HG03457 (cell line): ENCODE measurements at regions not wholly inside any gene's neighbourhood (a gene's known extent, or its start where the extent isn't known, plus 50 kb on each side); places are given as distances from the start of the nearest gene placed in this dataset.
A peak's percentile ranks its signal among the peaks of the same experiment; 100 is the strongest.

Experiments used
- ATAC-seq: cut with Tn5 transposase; IDR thresholded peaks from one replicate; pipeline ENCODE4 v1.9.1; 2021; ENCODE audit warnings: moderate number of reproducible peaks; ENCODE audit not compliant: unreplicated experiment

DNA sequence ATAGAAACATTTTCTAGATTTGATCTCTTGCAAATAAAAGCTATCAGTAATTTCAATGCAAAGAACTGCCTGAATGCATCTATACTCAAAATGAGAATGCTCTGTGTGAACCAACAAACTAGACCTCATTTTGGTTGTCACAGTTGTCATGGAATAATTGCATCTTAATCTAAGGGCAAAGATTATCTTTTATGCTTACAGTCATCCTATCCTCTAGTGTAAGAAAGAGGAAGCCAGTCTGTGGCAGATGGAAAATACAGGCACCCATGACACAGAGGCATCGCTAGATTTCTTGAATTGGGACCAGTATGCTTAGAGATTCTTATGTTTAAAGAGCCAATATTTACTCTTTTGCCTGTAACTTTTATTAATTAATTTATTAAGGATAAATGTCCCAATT, 95.0 kb downstream of the MACIR start:
- no peak for ATAC-seq

DNA sequence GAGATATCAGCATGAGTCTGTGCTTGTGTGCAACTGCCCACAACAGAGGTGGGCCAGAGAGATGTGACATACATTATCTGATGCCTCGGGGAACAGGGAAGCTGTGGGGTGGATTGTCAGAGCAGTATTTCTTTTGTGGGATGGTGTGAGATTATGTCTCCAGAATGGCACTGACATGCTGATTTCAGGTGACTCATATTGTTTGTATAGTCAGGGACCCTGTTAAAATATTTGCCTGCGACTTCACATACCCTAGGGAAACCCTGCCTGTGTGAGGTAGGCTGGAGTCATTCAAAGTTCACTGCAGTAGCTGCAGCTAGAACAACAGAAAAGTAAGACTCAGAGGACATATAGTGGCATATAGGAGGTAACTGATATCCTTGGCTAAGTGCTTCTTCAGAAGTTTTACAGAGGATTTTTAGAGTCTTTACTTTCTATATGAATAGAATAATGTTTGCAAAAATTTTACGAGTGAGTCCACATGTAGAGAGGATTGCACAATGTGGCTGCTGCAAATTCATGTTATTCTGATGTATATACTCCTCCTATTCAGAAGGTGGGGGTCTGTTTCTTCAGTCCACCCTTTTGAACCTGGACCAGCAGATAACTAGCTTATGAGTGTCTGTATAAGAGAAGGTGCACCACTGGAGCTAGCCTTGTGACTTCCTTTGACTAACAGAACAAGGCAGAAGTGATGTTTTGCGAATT, 89.3 kb downstream of the MACIR start:
- no peak for ATAC-seq

DNA sequence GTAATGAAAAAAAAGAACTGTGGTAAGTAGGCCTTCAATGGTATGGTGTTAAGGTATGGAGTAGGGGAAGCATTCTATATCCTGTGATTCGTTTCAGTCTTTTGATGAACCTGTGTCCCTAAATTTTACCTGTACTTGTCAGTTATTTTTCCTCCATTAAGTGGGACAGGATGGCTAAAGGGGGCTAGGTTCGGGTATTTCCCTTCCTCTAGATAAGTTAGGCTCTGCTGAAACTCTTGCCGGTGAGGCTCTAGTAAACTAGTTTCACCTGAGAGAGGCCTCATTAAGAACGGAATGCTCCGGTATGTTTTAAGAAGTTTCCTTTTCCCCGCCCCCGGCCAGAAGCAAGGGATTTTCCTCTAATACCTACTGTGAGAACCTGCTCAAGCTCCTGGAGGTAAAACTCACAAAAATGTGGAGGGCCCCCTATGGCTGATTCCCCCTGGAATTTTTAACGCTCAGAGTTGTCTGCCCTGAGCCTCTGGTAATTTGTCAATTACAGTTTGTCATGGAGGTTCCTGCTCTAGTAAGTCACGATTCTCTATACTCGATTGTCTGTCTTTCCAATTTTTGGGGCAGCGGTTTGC, 87.7 kb downstream of the MACIR start:
- no peak for ATAC-seq

DNA sequence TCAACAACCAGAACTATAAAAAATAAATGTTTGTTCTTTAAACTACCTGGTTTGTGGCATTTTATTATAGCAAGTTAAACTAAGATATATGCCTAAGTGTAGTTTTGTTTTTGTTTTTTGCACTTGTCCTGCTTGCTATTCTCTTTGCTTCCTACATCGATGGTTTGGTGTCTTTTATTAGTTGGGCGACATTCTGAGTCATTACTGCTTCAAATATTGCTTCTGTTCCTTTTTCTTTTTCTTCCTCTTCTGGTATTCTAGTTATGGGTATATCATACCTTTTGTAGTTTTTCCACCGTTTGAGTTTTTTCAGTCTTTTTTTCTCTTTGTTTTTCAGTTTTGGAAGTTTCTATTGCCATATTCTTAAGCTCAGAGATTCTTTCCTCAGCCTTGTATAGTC, 86.9 kb downstream of the MACIR start:
- ATAC-seq, result no peak

DNA sequence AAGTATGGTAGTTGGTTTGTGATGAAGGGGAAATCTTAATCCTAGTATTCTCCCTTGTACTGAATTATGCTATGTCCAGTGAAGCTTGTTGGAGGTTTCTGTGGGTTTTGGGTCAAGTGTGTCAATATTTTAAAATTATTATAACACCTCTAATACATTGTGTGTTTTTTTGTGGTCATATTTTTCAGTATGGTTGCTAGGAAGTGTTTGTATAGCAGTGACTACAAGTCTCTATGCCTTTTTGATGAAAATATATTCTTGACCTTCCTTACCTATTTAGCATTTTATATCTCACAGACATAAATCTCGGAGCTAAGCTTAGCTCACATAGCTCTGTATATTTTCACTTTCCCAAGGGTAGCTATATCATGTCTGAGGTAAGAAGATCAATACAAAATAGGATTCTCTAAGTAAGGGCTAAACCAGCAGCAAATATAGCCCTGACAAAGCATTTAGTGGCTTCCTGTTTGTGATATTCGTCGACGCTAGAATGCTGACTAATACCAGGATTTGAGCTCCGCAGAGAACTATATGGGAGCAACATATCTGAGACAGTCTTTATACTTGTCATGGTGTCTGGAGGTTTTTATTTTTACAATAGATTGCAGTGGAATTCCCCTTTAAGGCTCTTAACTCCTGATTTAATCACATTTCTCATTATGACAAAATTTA, 82.3 kb downstream of the MACIR start:
- ATAC-seq, result peak; percentile 96

DNA sequence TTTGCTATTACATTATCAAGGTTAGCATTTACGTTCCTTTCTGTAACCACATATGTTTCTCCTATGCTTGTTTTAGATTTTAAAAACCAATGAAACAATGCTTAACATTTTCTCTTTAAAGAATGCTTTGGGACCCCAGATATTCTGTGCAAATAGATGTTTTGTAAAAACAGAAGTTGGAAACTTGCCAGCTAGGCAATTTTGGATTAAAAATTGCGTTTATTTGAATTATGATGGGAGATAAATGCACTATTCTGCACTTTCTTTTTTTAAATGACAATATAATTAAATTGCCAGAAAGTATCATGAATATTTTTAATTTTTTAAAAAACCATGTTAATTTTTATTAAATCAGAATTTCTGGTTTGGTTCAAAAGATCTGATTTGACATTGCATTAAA, 81.6 kb downstream of the MACIR start:
- ATAC-seq, result no peak

DNA sequence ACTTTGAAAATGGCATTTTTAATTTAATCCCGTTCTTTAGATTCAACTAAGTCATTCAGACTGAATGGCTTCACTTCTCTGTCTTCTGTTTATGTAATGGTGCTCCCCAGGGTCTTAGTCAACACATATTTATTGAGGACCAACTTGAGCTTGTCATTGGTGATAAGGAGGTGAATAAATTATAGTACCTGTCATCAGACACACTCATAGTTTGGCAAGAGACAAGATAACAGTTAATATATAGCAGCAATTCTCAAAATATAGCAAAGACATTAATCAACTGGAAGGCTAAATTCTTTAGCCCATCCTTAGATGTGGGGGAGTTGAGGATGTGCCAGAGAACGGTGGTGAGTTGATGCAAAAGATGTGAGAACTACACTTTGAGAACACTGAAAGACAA, 78.4 kb downstream of the MACIR start:
- no peak for ATAC-seq

DNA sequence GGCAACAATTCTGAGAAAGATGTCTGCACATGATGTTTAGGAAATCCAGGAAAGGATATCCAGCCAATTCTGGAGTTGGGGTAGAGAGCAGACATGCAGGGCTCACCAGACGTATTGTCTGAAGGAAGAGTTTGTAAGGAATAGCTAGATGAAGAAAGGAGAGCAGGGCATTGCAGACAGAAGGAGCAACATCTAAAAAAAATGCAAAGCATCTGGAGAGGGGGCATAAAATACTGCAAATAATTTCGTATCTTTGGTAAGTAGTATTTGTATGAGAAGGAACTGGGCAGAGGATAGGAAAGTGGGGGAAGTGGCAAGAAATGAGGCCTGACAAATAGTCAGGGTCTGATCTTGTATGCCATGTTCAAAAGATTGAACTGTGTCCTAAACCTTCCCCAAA, 74.8 kb downstream of the MACIR start:
- no peak for ATAC-seq

DNA sequence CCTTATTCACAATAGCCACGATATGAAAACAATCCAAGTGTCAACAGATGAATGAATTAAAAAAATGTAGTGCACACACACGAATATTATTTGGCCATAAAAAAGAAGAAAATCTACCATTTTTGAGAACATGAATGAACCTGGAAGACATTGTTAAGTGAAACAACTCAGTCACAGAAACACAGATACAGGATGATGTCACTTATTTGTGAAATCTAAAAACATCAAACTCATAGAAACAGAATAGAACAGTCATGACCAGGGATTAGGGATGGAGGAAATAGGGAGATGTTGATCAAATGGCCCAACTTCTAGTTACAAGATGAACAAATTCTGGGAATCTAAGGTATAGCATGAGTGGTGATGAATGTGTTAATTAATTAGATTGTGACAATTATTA, 72.3 kb downstream of the MACIR start:
- no peak for ATAC-seq
